ENCODE measurements at regions not wholly inside any gene's neighbourhood (a gene's known extent, or its start where the extent isn't known, plus 50 kb on each side); places are given as distances from the start of the nearest gene placed in this dataset.

DNA sequence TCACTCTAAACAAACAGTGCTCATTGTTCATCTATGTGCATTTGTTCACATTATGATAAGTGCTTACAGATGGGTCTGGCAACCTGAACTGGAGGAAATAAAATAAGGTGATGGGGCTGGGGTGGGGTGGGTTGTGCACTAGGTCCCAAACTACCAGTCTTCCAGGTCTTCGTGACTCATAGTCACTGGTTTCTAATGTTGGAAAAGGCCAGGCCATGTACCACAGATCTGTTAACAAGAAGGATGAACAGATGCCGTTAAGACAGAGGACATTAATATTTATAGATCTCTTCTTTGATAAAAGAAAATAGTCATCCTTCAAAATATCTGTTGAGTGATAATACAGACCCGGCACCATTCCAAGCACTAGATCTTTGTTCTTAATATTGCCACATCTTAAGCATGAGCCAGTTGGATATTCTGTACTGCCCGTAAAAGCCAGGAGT lies 71.4 kb upstream of the STARD4 start (continued):
- TF ChIP-seq EZH2phosphoT487 (IDR thresholded peaks at IDR 0.05; ENCODE audit: borderline replicate concordance, low read depth) = no peak
- TF ChIP-seq, protein P1, sequence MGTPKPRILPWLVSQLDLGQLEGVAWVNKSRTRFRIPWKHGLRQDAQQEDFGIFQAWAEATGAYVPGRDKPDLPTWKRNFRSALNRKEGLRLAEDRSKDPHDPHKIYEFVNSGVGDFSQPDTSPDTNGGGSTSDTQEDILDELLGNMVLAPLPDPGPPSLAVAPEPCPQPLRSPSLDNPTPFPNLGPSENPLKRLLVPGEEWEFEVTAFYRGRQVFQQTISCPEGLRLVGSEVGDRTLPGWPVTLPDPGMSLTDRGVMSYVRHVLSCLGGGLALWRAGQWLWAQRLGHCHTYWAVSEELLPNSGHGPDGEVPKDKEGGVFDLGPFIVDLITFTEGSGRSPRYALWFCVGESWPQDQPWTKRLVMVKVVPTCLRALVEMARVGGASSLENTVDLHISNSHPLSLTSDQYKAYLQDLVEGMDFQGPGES (IDR thresholded peaks at IDR 0.05; ENCODE audit: low read depth, low read length) = no peak
- TF ChIP-seq, protein P2, sequence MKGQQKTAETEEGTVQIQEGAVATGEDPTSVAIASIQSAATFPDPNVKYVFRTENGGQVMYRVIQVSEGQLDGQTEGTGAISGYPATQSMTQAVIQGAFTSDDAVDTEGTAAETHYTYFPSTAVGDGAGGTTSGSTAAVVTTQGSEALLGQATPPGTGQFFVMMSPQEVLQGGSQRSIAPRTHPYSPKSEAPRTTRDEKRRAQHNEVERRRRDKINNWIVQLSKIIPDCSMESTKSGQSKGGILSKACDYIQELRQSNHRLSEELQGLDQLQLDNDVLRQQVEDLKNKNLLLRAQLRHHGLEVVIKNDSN (IDR thresholded peaks at IDR 0.05; ENCODE audit: borderline replicate concordance, low read depth) = no peak
- TF ChIP-seq, protein P3, sequence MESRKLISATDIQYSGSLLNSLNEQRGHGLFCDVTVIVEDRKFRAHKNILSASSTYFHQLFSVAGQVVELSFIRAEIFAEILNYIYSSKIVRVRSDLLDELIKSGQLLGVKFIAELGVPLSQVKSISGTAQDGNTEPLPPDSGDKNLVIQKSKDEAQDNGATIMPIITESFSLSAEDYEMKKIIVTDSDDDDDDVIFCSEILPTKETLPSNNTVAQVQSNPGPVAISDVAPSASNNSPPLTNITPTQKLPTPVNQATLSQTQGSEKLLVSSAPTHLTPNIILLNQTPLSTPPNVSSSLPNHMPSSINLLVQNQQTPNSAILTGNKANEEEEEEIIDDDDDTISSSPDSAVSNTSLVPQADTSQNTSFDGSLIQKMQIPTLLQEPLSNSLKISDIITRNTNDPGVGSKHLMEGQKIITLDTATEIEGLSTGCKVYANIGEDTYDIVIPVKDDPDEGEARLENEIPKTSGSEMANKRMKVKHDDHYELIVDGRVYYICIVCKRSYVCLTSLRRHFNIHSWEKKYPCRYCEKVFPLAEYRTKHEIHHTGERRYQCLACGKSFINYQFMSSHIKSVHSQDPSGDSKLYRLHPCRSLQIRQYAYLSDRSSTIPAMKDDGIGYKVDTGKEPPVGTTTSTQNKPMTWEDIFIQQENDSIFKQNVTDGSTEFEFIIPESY (IDR thresholded peaks at IDR 0.05; ENCODE audit: borderline replicate concordance, low read depth) = no peak
- TF ChIP-seq MXI1 (IDR thresholded peaks at IDR 0.05; ENCODE audit: low read depth, low read length) = no peak
- TF ChIP-seq POLR2AphosphoS5 (IDR thresholded peaks at IDR 0.05; ENCODE audit: low read depth, low read length) = peak; percentile 36; the same call in 1 of the 2 replicates
- peak; percentile 81 for TF ChIP-seq NFIC (IDR thresholded peaks at IDR 0.05; ENCODE audit: borderline replicate concordance)
- no peak for TF ChIP-seq FOXJ3 (CRISPR knock-in tag; IDR thresholded peaks at IDR 0.05)
- TF ChIP-seq TAF1 (IDR thresholded peaks at IDR 0.05; ENCODE audit: borderline replicate concordance, low read depth, low read length) = no peak
- no peak for TF ChIP-seq GABPA (IDR thresholded peaks at IDR 0.05; ENCODE audit: low read depth)
- TF ChIP-seq SIN3A (IDR thresholded peaks at IDR 0.05; ENCODE audit: borderline replicate concordance, low read depth, low read length) = no peak
- TF ChIP-seq, protein P4, sequence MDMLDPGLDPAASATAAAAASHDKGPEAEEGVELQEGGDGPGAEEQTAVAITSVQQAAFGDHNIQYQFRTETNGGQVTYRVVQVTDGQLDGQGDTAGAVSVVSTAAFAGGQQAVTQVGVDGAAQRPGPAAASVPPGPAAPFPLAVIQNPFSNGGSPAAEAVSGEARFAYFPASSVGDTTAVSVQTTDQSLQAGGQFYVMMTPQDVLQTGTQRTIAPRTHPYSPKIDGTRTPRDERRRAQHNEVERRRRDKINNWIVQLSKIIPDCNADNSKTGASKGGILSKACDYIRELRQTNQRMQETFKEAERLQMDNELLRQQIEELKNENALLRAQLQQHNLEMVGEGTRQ (IDR thresholded peaks at IDR 0.05; ENCODE audit: borderline replicate concordance, low read depth, low read length) = no peak
- no peak for TF ChIP-seq GATA2 (CRISPR knock-in tag; IDR thresholded peaks at IDR 0.05)
- peak; percentile 71 for TF ChIP-seq JUND (IDR thresholded peaks at IDR 0.05)

DNA sequence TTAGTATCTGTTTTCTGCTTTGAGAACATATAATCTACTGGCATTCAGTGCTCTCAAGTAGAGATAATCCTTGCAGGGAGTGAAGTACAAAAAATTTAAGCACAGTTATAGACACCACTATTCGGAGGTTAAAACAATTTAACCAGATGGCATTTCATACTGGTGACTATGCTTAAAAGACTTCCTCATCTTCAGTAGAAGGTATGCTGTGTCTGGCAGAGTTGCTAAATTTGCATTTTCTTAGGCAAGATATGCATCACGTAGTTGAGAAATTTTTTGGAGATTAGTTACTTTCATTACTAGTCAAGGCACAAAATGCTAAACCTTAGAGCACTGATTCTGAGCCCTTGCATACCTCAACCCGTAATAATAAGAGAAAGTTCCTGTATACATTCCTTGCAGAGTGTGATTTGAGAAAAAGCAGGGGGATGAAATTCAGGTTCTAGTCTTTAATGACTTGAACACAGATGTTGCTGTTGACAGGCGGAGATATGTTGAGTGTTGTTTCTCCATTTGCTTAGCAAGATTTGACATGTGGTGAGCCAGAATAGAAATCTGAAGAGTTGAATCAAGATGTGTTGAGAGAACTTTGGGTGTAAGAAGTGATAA lies 70.8 kb upstream of the STARD4 start:
- no peaks in the 10 kb centered on the region for H4K20me1 ChIP-seq (ENCODE audit: insufficient read depth)
- H3K4me1 ChIP-seq (ENCODE audit: control insufficient read depth in 1 of 2, insufficient read depth in 2 of 2, low read depth in 1 of 2, low read length in 1 of 2) = peaks cover 0 to 15% of the 10 kb centered on the region in 2 experiments; a peak in 3 of 4 replicates
- ChIA-PET POLR2A (no interaction called here), CTCF (no interaction called here)
- peaks cover 28% of the 10 kb centered on the region for H3F3A ChIP-seq (replicated peaks; ENCODE audit: insufficient read depth)
- no peak for DNase-seq
- no peaks in the 10 kb centered on the region for H3K27me3 ChIP-seq (ENCODE audit: insufficient read depth)
- TF ChIP-seq, protein P3 (IDR thresholded peaks at IDR 0.05; ENCODE audit: borderline replicate concordance, low read depth) = no peak
- TF ChIP-seq TAF1 (IDR thresholded peaks at IDR 0.05; ENCODE audit: borderline replicate concordance, low read depth, low read length) (no peak), CHD2 (IDR thresholded peaks at IDR 0.05; ENCODE audit: low read length, partially characterized antibody) (no peak), JUND (IDR thresholded peaks at IDR 0.05) (peak; percentile 70), TCF12 (IDR thresholded peaks at IDR 0.05) (peak; percentile 77), FOSL2 (IDR thresholded peaks at IDR 0.05; ENCODE audit: borderline replicate concordance, low read depth) (peak; percentile 53; the same call in 1 of the 2 replicates), EP300 (IDR thresholded peaks at IDR 0.05; ENCODE audit: borderline replicate concordance in 1 of 2, low read depth in 1 of 2, low read length in 1 of 2) (peak in 1 of 2 experiments; percentile 64; a peak in 1 of 4 replicates), POLR2AphosphoS5 (IDR thresholded peaks at IDR 0.05; ENCODE audit: low read depth, low read length) (no peak), TEAD4 (IDR thresholded peaks at IDR 0.05; ENCODE audit: borderline replicate concordance, insufficient read depth) (peak; percentile 68; the same call in 1 of the 2 replicates)
- TF ChIP-seq, protein P5, sequence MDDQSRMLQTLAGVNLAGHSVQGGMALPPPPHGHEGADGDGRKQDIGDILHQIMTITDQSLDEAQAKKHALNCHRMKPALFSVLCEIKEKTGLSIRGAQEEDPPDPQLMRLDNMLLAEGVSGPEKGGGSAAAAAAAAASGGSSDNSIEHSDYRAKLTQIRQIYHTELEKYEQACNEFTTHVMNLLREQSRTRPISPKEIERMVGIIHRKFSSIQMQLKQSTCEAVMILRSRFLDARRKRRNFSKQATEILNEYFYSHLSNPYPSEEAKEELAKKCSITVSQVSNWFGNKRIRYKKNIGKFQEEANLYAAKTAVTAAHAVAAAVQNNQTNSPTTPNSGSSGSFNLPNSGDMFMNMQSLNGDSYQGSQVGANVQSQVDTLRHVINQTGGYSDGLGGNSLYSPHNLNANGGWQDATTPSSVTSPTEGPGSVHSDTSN (IDR thresholded peaks at IDR 0.05) = peak; percentile 43
- H3K9me3 ChIP-seq = no peaks in the 10 kb centered on the region
- no peak overlapping the region for H3K4me3 ChIP-seq (ENCODE audit: low read depth in 2 of 2, low read length in 1 of 2)
- 25% methylated on average over 4 of the region's 4 CpGs for WGBS (ENCODE audit: low lambda C conversion rate)
- no peaks in the 10 kb centered on the region for H3K36me3 ChIP-seq (replicated peaks in 1 of 2; ENCODE audit: control insufficient read depth in 1 of 2, insufficient read depth in 2 of 2, low read length in 1 of 2)
- H2AFZ ChIP-seq (ENCODE audit: low read depth) = peak overlapping the region; percentile 37; the same call in 1 of the 2 replicates
- H3K27ac ChIP-seq (ENCODE audit: low read depth in 2 of 2, low read length in 1 of 2) = peak overlapping the region; percentile 67 to 82; a peak in 3 of 4 replicates
- no peak overlapping the region for H3K9ac ChIP-seq
- no peaks in the 10 kb centered on the region for H3K9me2 ChIP-seq
- H3K4me2 ChIP-seq = peak overlapping the region; percentile 51; the same call in 1 of the 2 replicates
- H3K79me2 ChIP-seq (ENCODE audit: insufficient read depth) = no peaks in the 10 kb centered on the region
